GM12801 (cell line): ENCODE measurements at regions not wholly inside any gene's neighbourhood (a gene's known extent, or its start where the extent isn't known, plus 50 kb on each side); places are given as distances from the start of the nearest gene placed in this dataset.

Experiments used
- CTCF ChIP-seq: IDR thresholded peaks from one replicate; pipeline ENCODE4 v1.5.1; 2011; ENCODE audit warnings: control low read depth; ENCODE audit not compliant: insufficient read length; ENCODE audit errors: extremely low read depth

GRCh38 chr16:72705801-72706200 is 342.1 kb downstream of the ZFHX3 start:
- no peak for TF ChIP-seq CTCF

- no peak for TF ChIP-seq CTCF
These were observed 343.1 kb downstream of the ZFHX3 start for GRCh38 chr16:72704746-72705372.

- TF ChIP-seq CTCF: no peak
These were observed 358.1 kb downstream of the ZFHX3 start for GRCh38 chr16:72689851-72690250.

GRCh38 chr16:72680732-72681131 is 367.2 kb downstream of the ZFHX3 start:
- TF ChIP-seq CTCF: no peak

- TF ChIP-seq CTCF: no peak
These were observed 368.1 kb downstream of the ZFHX3 start for GRCh38 chr16:72679856-72680255.

- no peak for TF ChIP-seq CTCF
These were observed 370.1 kb downstream of the ZFHX3 start for GRCh38 chr16:72677662-72678447.

GRCh38 chr16:72673118-72673517 is 374.8 kb downstream of the ZFHX3 start:
- no peak for TF ChIP-seq CTCF
